ENCODE measurements at regions not wholly inside any gene's neighbourhood (a gene's known extent, or its start where the extent isn't known, plus 50 kb on each side); places are given as distances from the start of the nearest gene placed in this dataset.
"Not testable (repeated sequence)": the region's sequence is repeated elsewhere in the genome, so short reads cannot be mapped to it uniquely, and the experiment has no call there.

GRCh38 chr13:59263531-59263930 lies 900.2 kb downstream of the DIAPH3 start:
- DNase-seq (ENCODE audit: low read depth in 4 of 4, low spot score in 3 of 4), result no peak

GRCh38 chr13:59266478-59267063 lies 897.2 kb downstream of the DIAPH3 start:
- no peak for DNase-seq (ENCODE audit: low read depth in 4 of 4, low spot score in 3 of 4)

GRCh38 chr13:59269476-59269875 lies 894.3 kb downstream of the DIAPH3 start:
- DNase-seq (ENCODE audit: low read depth in 4 of 4, low spot score in 3 of 4), result no peak

GRCh38 chr13:59270327-59270726 lies 893.4 kb downstream of the DIAPH3 start:
- no peak for DNase-seq (ENCODE audit: low read depth in 4 of 4, low spot score in 3 of 4)

GRCh38 chr13:59274958-59275727 lies 888.6 kb downstream of the DIAPH3 start:
- DNase-seq (ENCODE audit: low read depth in 4 of 4, low spot score in 3 of 4), result no peak

- no peak for DNase-seq (ENCODE audit: low read depth in 4 of 4, low spot score in 3 of 4)
Observed at GRCh38 chr13:59276436-59276835, 887.3 kb downstream of the DIAPH3 start.

GRCh38 chr13:59277106-59277505 lies 886.6 kb downstream of the DIAPH3 start:
- no peak for DNase-seq (ENCODE audit: low read depth in 4 of 4, low spot score in 3 of 4)

GRCh38 chr13:59279028-59279427 lies 884.7 kb downstream of the DIAPH3 start:
- no peak for DNase-seq (ENCODE audit: low read depth in 4 of 4, low spot score in 3 of 4)

GRCh38 chr13:59279576-59279975 lies 884.2 kb downstream of the DIAPH3 start:
- DNase-seq (ENCODE audit: low read depth in 4 of 4, low spot score in 3 of 4), result no peak

- DNase-seq (ENCODE audit: low read depth in 4 of 4, low spot score in 3 of 4), result no peak
Observed at GRCh38 chr13:59280297-59280696, 883.4 kb downstream of the DIAPH3 start.

- no peak for DNase-seq (ENCODE audit: low read depth in 4 of 4, low spot score in 3 of 4)
Observed at GRCh38 chr13:59281453-59281852, 882.3 kb downstream of the DIAPH3 start.

GRCh38 chr13:59292240-59292639 lies 871.5 kb downstream of the DIAPH3 start:
- not testable (repeated sequence) for DNase-seq (ENCODE audit: low read depth in 4 of 4, low spot score in 3 of 4)

- DNase-seq (ENCODE audit: low read depth in 4 of 4, low spot score in 3 of 4), result no peak
Observed at GRCh38 chr13:59299584-59299983, 864.1 kb downstream of the DIAPH3 start.

GRCh38 chr13:59300355-59301173 lies 863.2 kb downstream of the DIAPH3 start:
- no peak for DNase-seq (ENCODE audit: low read depth in 4 of 4, low spot score in 3 of 4)

GRCh38 chr13:59301174-59301567 lies 862.6 kb downstream of the DIAPH3 start:
- no peak for DNase-seq (ENCODE audit: low read depth in 4 of 4, low spot score in 3 of 4)

- DNase-seq (ENCODE audit: low read depth in 4 of 4, low spot score in 3 of 4), result no peak
Observed at GRCh38 chr13:59303433-59303832, 860.3 kb downstream of the DIAPH3 start.

- DNase-seq (ENCODE audit: low read depth in 4 of 4, low spot score in 3 of 4), result no peak
Observed at GRCh38 chr13:59304596-59304995, 859.1 kb downstream of the DIAPH3 start.

GRCh38 chr13:59305896-59306295 lies 857.8 kb downstream of the DIAPH3 start:
- no peak for DNase-seq (ENCODE audit: low read depth in 4 of 4, low spot score in 3 of 4)

- no peak for DNase-seq (ENCODE audit: low read depth in 4 of 4, low spot score in 3 of 4)
Observed at GRCh38 chr13:59312776-59313175, 851.0 kb downstream of the DIAPH3 start.

- DNase-seq (ENCODE audit: low read depth in 4 of 4, low spot score in 3 of 4), result peak; percentile 65 to 81 (median 71)
Observed at GRCh38 chr13:59318320-59318930, 845.3 kb downstream of the DIAPH3 start.

- no peak for DNase-seq (ENCODE audit: low read depth in 4 of 4, low spot score in 3 of 4)
Observed at GRCh38 chr13:59319276-59319675, 844.5 kb downstream of the DIAPH3 start.

All from right renal pelvis (tissue), 4 donors.